Naive thymus-derived CD8-positive, alpha-beta T cell (primary cell): ENCODE measurements at regions not wholly inside any gene's neighbourhood (a gene's known extent, or its start where the extent isn't known, plus 50 kb on each side); places are given as distances from the start of the nearest gene placed in this dataset.

Experiments
- ATAC-seq, 2 donors: fragments of 150-1000 bp; cut with Tn5 transposase in 1 of 2; sonication (Bioruptor Pico), chemical (Tn5 transposase) in 1 of 2; 1 replicate in 1 of 2; 2 replicates in 1 of 2; pipeline ENCODE4 v1.10.0; 2021; ENCODE audit warnings: mild to moderate bottlenecking in 2 of 2, moderate library complexity in 2 of 2
- POLR2A ChIA-PET: fragments of 350-600 bp; sonication (Branson Sonifier 250); formaldehyde crosslinking; loops from one replicate; lab custom pipeline; 2021; ENCODE audit warnings: antibody characterized with exemption; lab: Charles Lee
- DNase-seq, 10 donors: peaks; one replicate each; pipeline versions ENCODE4 v3.0.0 to v3.0.0-alpha.2; 2020 to 2022
- H3K27ac Mint-ChIP-seq, 10 donors: one replicate each; pipeline ENCODE4 v1.8.0; 2020 to 2022; ENCODE audit warnings: mild to moderate bottlenecking in 10 of 10, mixed read lengths in 10 of 10, moderate library complexity in 4 of 10, inconsistent platforms in 1 of 10
- H3K27me3 Mint-ChIP-seq, 5 donors: one replicate each; pipeline ENCODE4 v1.8.0; 2021 to 2022; ENCODE audit warnings: mixed read lengths in 5 of 5
- H3K36me3 Mint-ChIP-seq, 3 donors: one replicate each; pipeline ENCODE4 v1.8.0; 2020 to 2022; ENCODE audit warnings: mixed read lengths in 3 of 3, mild to moderate bottlenecking in 2 of 3, inconsistent platforms in 1 of 3
- H3K4me1 Mint-ChIP-seq, 4 donors: one replicate each; pipeline ENCODE4 v1.8.0; 2021 to 2022; ENCODE audit warnings: mixed read lengths in 4 of 4
- H3K4me3 Mint-ChIP-seq, 10 donors: one replicate each; pipeline ENCODE4 v1.8.0; 2020 to 2022; ENCODE audit warnings: mild to moderate bottlenecking in 10 of 10, mixed read lengths in 10 of 10, moderate library complexity in 6 of 10, inconsistent platforms in 1 of 10
- H3K9me3 Mint-ChIP-seq, 9 donors: one replicate each; pipeline ENCODE4 v1.8.0; 2020 to 2022; ENCODE audit warnings: mixed read lengths in 9 of 9, mild to moderate bottlenecking in 3 of 9, inconsistent platforms in 1 of 9, moderate library complexity in 1 of 9

- peak in 4 of 10 donors; percentile 9 to 35 (median 30) for DNase-seq
- H3K36me3 Mint-ChIP-seq: no peaks in the 10 kb centered on the region
- POLR2A ChIA-PET: interaction anchor here (0.7 to 2.6 kb wide), 4 partner anchors 41 to 203 kb away, joined by 3 to 11 read pairs (median 3); no protein-coding TSS in a partner anchor
- peaks cover 21 to 69% (median 51%) of the 10 kb centered on the region in 4 donors for H3K4me1 Mint-ChIP-seq
- ATAC-seq: peak; percentile 45 to 69
- H3K27ac Mint-ChIP-seq: peak overlapping the region; percentile 40 to 93 (median 78)
- no peaks in the 10 kb centered on the region for H3K9me3 Mint-ChIP-seq
- H3K27me3 Mint-ChIP-seq: no peaks in the 10 kb centered on the region
- H3K4me3 Mint-ChIP-seq: peak overlapping the region; percentile 26 to 79 (median 67)
Observed at GRCh38 chr7:50164559-50165170, 71.6 kb upstream of the ZPBP start.

- H3K36me3 Mint-ChIP-seq: no peaks in the 10 kb centered on the region
- H3K4me1 Mint-ChIP-seq: peaks cover 25 to 52% (median 36%) of the 10 kb centered on the region in 4 donors
- no peak overlapping the region for H3K4me3 Mint-ChIP-seq
- POLR2A ChIA-PET: no interaction called here
- DNase-seq (no peak), ATAC-seq (no peak)
- H3K27me3 Mint-ChIP-seq: no peaks in the 10 kb centered on the region
- H3K27ac Mint-ChIP-seq: peak overlapping the region in 1 of 10 donors; percentile 11
- no peaks in the 10 kb centered on the region for H3K9me3 Mint-ChIP-seq
Observed at GRCh38 chr7:50160206-50160605, 67.2 kb upstream of the ZPBP start.

- Mint-ChIP-seq H3K27ac (peak overlapping the region in 3 of 10 donors; percentile 43 to 67 (median 66)), H3K9me3 (peaks cover 0 to 6% (median 0%) of the 10 kb centered on the region in 9 donors), H3K36me3 (no peaks in the 10 kb centered on the region), H3K4me1 (peaks cover 17 to 41% (median 26%) of the 10 kb centered on the region in 4 donors), H3K27me3 (no peaks in the 10 kb centered on the region), H3K4me3 (no peak overlapping the region)
- no peak for ATAC-seq
- POLR2A ChIA-PET: no interaction called here
- DNase-seq: no peak
Observed at GRCh38 chr7:50159154-50159553, 66.1 kb upstream of the ZPBP start.

DNA sequence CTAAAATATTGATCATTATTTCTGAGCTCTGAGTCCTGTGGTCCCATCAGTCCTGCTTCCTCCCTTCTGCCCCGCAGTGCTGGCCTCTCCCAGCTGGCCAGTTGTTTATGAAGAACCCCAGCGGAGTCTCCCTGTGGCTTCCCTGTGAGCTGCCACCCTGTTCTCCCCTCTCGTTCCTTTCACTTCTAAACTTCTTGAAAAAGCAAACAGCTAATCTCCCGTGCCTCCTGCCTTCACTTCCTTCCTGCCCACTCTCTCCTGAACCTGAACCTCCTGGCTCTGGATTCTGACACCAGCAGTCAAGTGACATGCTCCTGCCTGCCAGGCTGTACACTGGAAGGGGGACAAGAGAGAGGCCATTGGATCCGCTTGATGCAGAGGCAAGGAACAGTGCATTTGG lies 63.7 kb upstream of the ZPBP start:
- Mint-ChIP-seq H3K4me1 (peaks cover 18 to 41% (median 21%) of the 10 kb centered on the region in 4 donors), H3K4me3 (peak overlapping the region in 8 of 10 donors; percentile 23 to 81 (median 65)), H3K27ac (peak overlapping the region in 9 of 10 donors; percentile 15 to 93 (median 72)), H3K27me3 (no peaks in the 10 kb centered on the region), H3K36me3 (no peaks in the 10 kb centered on the region), H3K9me3 (peaks cover 0 to 6% (median 0%) of the 10 kb centered on the region in 9 donors)
- POLR2A ChIA-PET: interaction anchor here (0.6 to 1.5 kb wide), 4 partner anchors 11 to 262 kb away, joined by 3 to 5 read pairs (median 4); no protein-coding TSS in a partner anchor
- ATAC-seq (peak; percentile 14 to 30), DNase-seq (no peak)

DNA sequence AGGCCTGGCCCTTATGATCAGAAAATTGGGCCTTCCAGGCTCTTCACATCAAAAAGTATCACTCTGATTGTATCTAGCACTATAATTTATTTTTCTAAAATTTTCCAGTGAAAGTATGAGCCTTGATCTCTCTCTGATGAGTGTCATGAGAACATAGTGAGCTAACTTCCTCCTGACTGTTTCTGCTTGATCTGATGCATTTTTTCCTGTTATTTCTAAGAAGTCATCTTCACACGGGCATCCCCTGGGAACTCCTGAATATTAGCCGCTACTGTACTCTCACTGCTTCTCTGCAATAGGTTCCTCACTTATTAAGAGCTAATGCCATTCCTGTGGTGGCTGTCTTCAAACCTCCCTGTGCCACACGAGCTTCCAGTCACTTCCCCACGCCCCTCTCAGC lies 63.1 kb upstream of the ZPBP start:
- peak; percentile 44 to 46 for ATAC-seq
- peaks cover 0 to 6% (median 0%) of the 10 kb centered on the region in 9 donors for H3K9me3 Mint-ChIP-seq
- DNase-seq: no peak
- no peaks in the 10 kb centered on the region for H3K27me3 Mint-ChIP-seq
- peaks cover 19 to 44% (median 21%) of the 10 kb centered on the region in 4 donors for H3K4me1 Mint-ChIP-seq
- peak overlapping the region in 9 of 10 donors; percentile 15 to 93 (median 72) for H3K27ac Mint-ChIP-seq
- H3K4me3 Mint-ChIP-seq: peak overlapping the region in 8 of 10 donors; percentile 2 to 81 (median 65)
- POLR2A ChIA-PET: interaction anchor here (0.6 to 1.5 kb wide), 4 partner anchors 11 to 262 kb away, joined by 3 to 5 read pairs (median 4); no protein-coding TSS in a partner anchor
- no peaks in the 10 kb centered on the region for H3K36me3 Mint-ChIP-seq

- POLR2A ChIA-PET: interaction anchor here (1.4 to 1.5 kb wide), 2 partner anchors 23 to 262 kb away, joined by 3 to 4 read pairs; no protein-coding TSS in a partner anchor
- Mint-ChIP-seq H3K4me1 (peaks cover 19 to 48% (median 22%) of the 10 kb centered on the region in 4 donors), H3K36me3 (no peaks in the 10 kb centered on the region), H3K27me3 (no peaks in the 10 kb centered on the region), H3K27ac (peak overlapping the region in 5 of 10 donors; percentile 22 to 93 (median 75)), H3K4me3 (peak overlapping the region in 1 of 10 donors; percentile 58), H3K9me3 (peaks cover 0 to 6% (median 0%) of the 10 kb centered on the region in 9 donors)
- DNase-seq (no peak), ATAC-seq (no peak)
Observed at GRCh38 chr7:50155755-50156154, 62.7 kb upstream of the ZPBP start.

DNA sequence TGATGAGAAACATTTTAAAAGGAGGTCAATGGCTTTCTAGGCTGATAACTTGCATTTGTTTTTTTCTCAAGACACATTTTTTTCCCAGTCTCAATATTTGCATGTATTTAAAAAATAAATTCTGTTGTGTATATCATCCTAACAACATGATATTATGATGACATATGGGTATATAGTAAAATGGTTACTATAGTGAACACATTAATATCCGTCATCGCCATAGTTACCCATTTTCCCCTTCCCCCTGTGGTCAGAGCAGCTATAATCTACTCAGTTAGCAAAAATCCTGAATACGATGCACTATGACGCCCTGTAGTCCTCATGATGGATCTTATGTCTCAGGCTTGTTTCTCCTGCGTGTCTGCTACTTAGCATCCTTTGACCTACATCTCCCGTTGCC lies 60.9 kb upstream of the ZPBP start:
- Mint-ChIP-seq H3K36me3 (no peaks in the 10 kb centered on the region), H3K4me1 (peaks cover 21 to 62% (median 34%) of the 10 kb centered on the region in 4 donors), H3K9me3 (peaks cover 0 to 6% (median 0%) of the 10 kb centered on the region in 9 donors), H3K27me3 (no peaks in the 10 kb centered on the region), H3K27ac (peak overlapping the region in 2 of 10 donors; percentile 3 to 15), H3K4me3 (no peak overlapping the region)
- POLR2A ChIA-PET: no interaction called here
- ATAC-seq (no peak), DNase-seq (no peak)

- POLR2A ChIA-PET: no interaction called here
- ATAC-seq (no peak), DNase-seq (no peak)
- peaks cover 23 to 71% (median 42%) of the 10 kb centered on the region in 4 donors for H3K4me1 Mint-ChIP-seq
- no peak overlapping the region for H3K4me3 Mint-ChIP-seq
- H3K36me3 Mint-ChIP-seq: no peaks in the 10 kb centered on the region
- H3K27ac Mint-ChIP-seq: peak overlapping the region in 3 of 10 donors; percentile 3 to 42 (median 3)
- H3K9me3 Mint-ChIP-seq: peaks cover 0 to 6% (median 0%) of the 10 kb centered on the region in 9 donors
- H3K27me3 Mint-ChIP-seq: no peaks in the 10 kb centered on the region
Observed at GRCh38 chr7:50153148-50153547, 60.1 kb upstream of the ZPBP start.

DNA sequence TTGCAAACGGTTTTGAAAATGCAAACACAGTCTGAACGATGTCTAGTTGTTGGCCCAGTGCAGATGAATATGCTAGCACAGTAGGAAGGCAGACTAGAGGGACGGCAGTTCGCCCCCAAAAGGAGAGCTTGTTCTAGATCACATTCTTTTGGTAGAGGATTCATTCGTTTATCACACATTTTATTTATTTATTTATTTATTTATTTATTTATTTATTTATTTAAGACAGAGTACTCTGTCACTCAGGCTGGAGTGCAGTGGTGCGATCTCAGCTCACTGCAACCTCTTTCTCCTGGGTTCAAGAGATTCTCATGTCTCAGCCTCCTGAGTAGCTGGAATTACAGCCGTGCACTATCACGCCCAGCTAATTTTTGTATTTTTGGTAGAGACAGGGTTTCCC lies 59.4 kb upstream of the ZPBP start:
- no peak for ATAC-seq
- no peaks in the 10 kb centered on the region for H3K36me3 Mint-ChIP-seq
- H3K9me3 Mint-ChIP-seq: peaks cover 0 to 6% (median 0%) of the 10 kb centered on the region in 9 donors
- no peaks in the 10 kb centered on the region for H3K27me3 Mint-ChIP-seq
- no peak for DNase-seq
- POLR2A ChIA-PET: interaction anchor here (0.6 kb wide), 1 partner anchor 31 kb away, joined by 3 read pairs; no protein-coding TSS in a partner anchor
- H3K4me1 Mint-ChIP-seq: peaks cover 26 to 78% (median 48%) of the 10 kb centered on the region in 4 donors
- H3K27ac Mint-ChIP-seq: peak overlapping the region in 2 of 10 donors; percentile 22 to 29
- no peak overlapping the region for H3K4me3 Mint-ChIP-seq

- Mint-ChIP-seq H3K27ac (peak overlapping the region in 3 of 10 donors; percentile 22 to 82 (median 46)), H3K36me3 (no peaks in the 10 kb centered on the region), H3K27me3 (no peaks in the 10 kb centered on the region), H3K9me3 (peaks cover 0 to 6% (median 0%) of the 10 kb centered on the region in 9 donors), H3K4me1 (peaks cover 25 to 79% (median 46%) of the 10 kb centered on the region in 4 donors), H3K4me3 (no peak overlapping the region)
- POLR2A ChIA-PET: interaction anchor here (0.6 kb wide), 1 partner anchor 32 kb away, joined by 3 read pairs; no protein-coding TSS in a partner anchor
- DNase-seq (no peak), ATAC-seq (no peak)
Observed at GRCh38 chr7:50151661-50152060, 58.6 kb upstream of the ZPBP start.

GRCh38 chr7:50151001-50151400 lies 58.0 kb upstream of the ZPBP start:
- Mint-ChIP-seq H3K27ac (peak overlapping the region in 5 of 10 donors; percentile 35 to 82 (median 79)), H3K4me1 (peaks cover 21 to 79% (median 46%) of the 10 kb centered on the region in 4 donors), H3K27me3 (no peaks in the 10 kb centered on the region), H3K36me3 (no peaks in the 10 kb centered on the region), H3K9me3 (peaks cover 0 to 6% (median 0%) of the 10 kb centered on the region in 9 donors), H3K4me3 (no peak overlapping the region)
- DNase-seq (no peak), ATAC-seq (no peak)
- POLR2A ChIA-PET: no interaction called here

DNA sequence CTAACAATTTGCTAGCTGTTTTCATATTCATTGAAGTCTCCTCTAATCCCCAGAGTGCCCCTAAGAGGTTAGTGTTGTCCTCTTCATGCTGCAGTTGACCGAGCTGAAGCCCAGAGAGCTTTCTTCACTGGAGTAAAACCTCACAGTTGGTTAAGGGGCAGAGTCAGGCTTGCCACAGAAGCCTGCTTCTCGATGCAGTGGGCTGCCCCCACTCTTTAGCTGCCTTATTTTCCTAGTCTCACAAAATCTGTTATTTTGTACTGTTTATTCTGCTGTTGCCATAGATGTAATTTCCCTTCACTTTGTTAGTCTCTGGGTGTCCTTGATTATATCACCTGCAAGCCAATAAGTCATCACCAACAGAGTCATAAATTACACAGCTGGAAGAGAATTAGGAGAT lies 56.3 kb upstream of the ZPBP start:
- H3K27me3 Mint-ChIP-seq: no peaks in the 10 kb centered on the region
- H3K9me3 Mint-ChIP-seq: peaks cover 0 to 2% (median 0%) of the 10 kb centered on the region in 9 donors
- H3K4me3 Mint-ChIP-seq: peak overlapping the region in 4 of 10 donors; percentile 14 to 67 (median 35)
- H3K27ac Mint-ChIP-seq: peak overlapping the region; percentile 63 to 95 (median 84)
- ATAC-seq: peak; percentile 51 to 52
- peaks cover 17 to 82% (median 42%) of the 10 kb centered on the region in 4 donors for H3K4me1 Mint-ChIP-seq
- POLR2A ChIA-PET: interaction anchor here (0.6 to 1.1 kb wide), 3 partner anchors 10 to 211 kb away, joined by 3 to 4 read pairs (median 3); no protein-coding TSS in a partner anchor
- no peaks in the 10 kb centered on the region for H3K36me3 Mint-ChIP-seq
- peak in 5 of 10 donors; percentile 9 to 42 (median 30) for DNase-seq
